ENCODE measurements at regions not wholly inside any gene's neighbourhood (a gene's known extent, or its start where the extent isn't known, plus 50 kb on each side); places are given as distances from the start of the nearest gene placed in this dataset.

- no peak overlapping the region for H3K27ac ChIP-seq
- TF ChIP-seq POLR2A (IDR thresholded peaks at IDR 0.05) (no peak), CTCF (IDR thresholded peaks at IDR 0.05 in 8 of 11, conservative IDR thresholded peaks at IDR 0.05 in 3 of 11) (no peak), POLR2AphosphoS5 (IDR thresholded peaks at IDR 0.05) (no peak)
- 52 to 78% (median 61%) methylated on average over 2 of the region's 2 CpGs for WGBS, 5 donors
- peaks cover 0 to under 1% (median 0%) of the 10 kb centered on the region in 8 donors for H3K9me3 ChIP-seq
- H3K36me3 ChIP-seq = no peaks in the 10 kb centered on the region
- no peaks in the 10 kb centered on the region for H3K27me3 ChIP-seq (replicated peaks in 1 of 7)
- H3K4me1 ChIP-seq = no peaks in the 10 kb centered on the region
- H3K4me3 ChIP-seq = no peak overlapping the region
- intact Hi-C loops (cut with DNase I; ENCODE audit: low total_unique reads) = no loop called here
- no peak for DNase-seq
Observed at GRCh38 chr12:23083267-23083666, 458.3 kb downstream of the ETNK1 start.

- Histone ChIP-seq H3K4me3 (no peak overlapping the region), H3K27ac (no peak overlapping the region), H3K4me1 (no peaks in the 10 kb centered on the region), H3K9me3 (peaks cover 0 to 11% (median 3%) of the 10 kb centered on the region in 8 donors), H3K27me3 (replicated peaks in 1 of 7) (no peaks in the 10 kb centered on the region), H3K36me3 (no peaks in the 10 kb centered on the region)
- intact Hi-C loops (cut with DNase I; ENCODE audit: low total_unique reads) = no loop called here
- WGBS, 5 donors = 76 to 86% (median 81%) methylated on average over 5 of the region's 5 CpGs
- DNase-seq = no peak
- TF ChIP-seq POLR2AphosphoS5 (IDR thresholded peaks at IDR 0.05) (no peak), CTCF (IDR thresholded peaks at IDR 0.05 in 8 of 11, conservative IDR thresholded peaks at IDR 0.05 in 3 of 11) (no peak), POLR2A (IDR thresholded peaks at IDR 0.05) (no peak)
Observed at GRCh38 chr12:23084236-23084995, 459.4 kb downstream of the ETNK1 start.

GRCh38 chr12:23088594-23088993, 463.6 kb downstream of the ETNK1 start:
- H3K27ac ChIP-seq = no peak overlapping the region

More at GRCh38 chr12:23088594-23088993, 463.6 kb downstream of the ETNK1 start:
- H3K4me3 ChIP-seq = no peak overlapping the region
- intact Hi-C loops (cut with DNase I; ENCODE audit: low total_unique reads) = no loop called here
- H3K27me3 ChIP-seq (replicated peaks in 1 of 7) = no peaks in the 10 kb centered on the region
- no peak for DNase-seq
- no peak for TF ChIP-seq CTCF (IDR thresholded peaks at IDR 0.05 in 8 of 11, conservative IDR thresholded peaks at IDR 0.05 in 3 of 11)
- TF ChIP-seq POLR2A (IDR thresholded peaks at IDR 0.05) = no peak
- no peak for TF ChIP-seq POLR2AphosphoS5 (IDR thresholded peaks at IDR 0.05)
- no peaks in the 10 kb centered on the region for H3K4me1 ChIP-seq
- no peaks in the 10 kb centered on the region for H3K36me3 ChIP-seq
- H3K9me3 ChIP-seq = peaks cover 0 to 12% (median 3%) of the 10 kb centered on the region in 8 donors
- 86 to 91% (median 91%) methylated on average over 1 of the region's 1 CpG for WGBS, 5 donors

All from spleen (tissue), 11 donors.